ENCODE measurements at regions not wholly inside any gene's neighbourhood (a gene's known extent, or its start where the extent isn't known, plus 50 kb on each side); places are given as distances from the start of the nearest gene placed in this dataset.

- Mint-ChIP-seq H3K4me3 (no peak overlapping the region), H3K4me1 (peaks cover 2% of the 10 kb centered on the region)
- 80 to 83% methylated on average over 1 to 2 of the region's 2 CpGs for WGBS, 2 experiments (ENCODE audit: insufficient coverage in 1 of 2, insufficient read length in 1 of 2)
These were observed 170.7 kb upstream of the TP63 start for GRCh38 chr3:189460511-189460910.

GRCh38 chr3:189464799-189465198 lies 166.4 kb upstream of the TP63 start:
- peaks cover 3% of the 10 kb centered on the region for H3K4me1 ChIP-seq (ENCODE audit: control insufficient read depth, insufficient read depth, low read length)

More at GRCh38 chr3:189460511-189460910, 170.7 kb upstream of the TP63 start:
- H3K9me3 Mint-ChIP-seq: no peaks in the 10 kb centered on the region
- TF ChIP-seq CTCF (conservative IDR thresholded peaks at IDR 0.05): no peak
- H3K4me3 ChIP-seq (ENCODE audit: low read length): no peak overlapping the region
- no peaks in the 10 kb centered on the region for H3K27me3 Mint-ChIP-seq (ENCODE audit: insufficient read depth)
- no peaks in the 10 kb centered on the region for H3K36me3 ChIP-seq (ENCODE audit: control insufficient read depth, insufficient read depth, low read length)
- H3K36me3 Mint-ChIP-seq (ENCODE audit: low read depth): no peaks in the 10 kb centered on the region
- H3K4me1 ChIP-seq (ENCODE audit: control insufficient read depth, insufficient read depth, low read length): no peaks in the 10 kb centered on the region
- H3K27ac ChIP-seq (ENCODE audit: low read depth, low read length): no peak overlapping the region
- no peaks in the 10 kb centered on the region for H3K9me3 ChIP-seq (ENCODE audit: control insufficient read depth, low read length)
- no peaks in the 10 kb centered on the region for H3K27me3 ChIP-seq (ENCODE audit: control insufficient read depth, insufficient read depth, low read length, poor library complexity, severe bottlenecking)
- no peak overlapping the region for H3K9ac ChIP-seq (ENCODE audit: extremely low read depth, low read length, poor library complexity, severe bottlenecking)
- no peak overlapping the region for H3K27ac Mint-ChIP-seq
- no peak for DNase-seq

GRCh38 chr3:189466004-189466403 lies 165.2 kb upstream of the TP63 start:
- 95 to 100% methylated on average over 2 of the region's 2 CpGs for WGBS, 2 experiments (ENCODE audit: insufficient coverage in 1 of 2, insufficient read length in 1 of 2)
- no peaks in the 10 kb centered on the region for H3K27me3 Mint-ChIP-seq (ENCODE audit: insufficient read depth)
- H3K4me1 Mint-ChIP-seq: peaks cover 27% of the 10 kb centered on the region
- Histone ChIP-seq H3K36me3 (ENCODE audit: control insufficient read depth, insufficient read depth, low read length) (no peaks in the 10 kb centered on the region), H3K4me1 (ENCODE audit: control insufficient read depth, insufficient read depth, low read length) (peaks cover 8% of the 10 kb centered on the region), H3K4me3 (ENCODE audit: low read length) (no peak overlapping the region), H3K27me3 (ENCODE audit: control insufficient read depth, insufficient read depth, low read length, poor library complexity, severe bottlenecking) (no peaks in the 10 kb centered on the region), H3K27ac (ENCODE audit: low read depth, low read length) (no peak overlapping the region), H3K9me3 (ENCODE audit: control insufficient read depth, low read length) (no peaks in the 10 kb centered on the region), H3K9ac (ENCODE audit: extremely low read depth, low read length, poor library complexity, severe bottlenecking) (no peak overlapping the region)
- H3K9me3 Mint-ChIP-seq: no peaks in the 10 kb centered on the region
- TF ChIP-seq CTCF (conservative IDR thresholded peaks at IDR 0.05): no peak
- no peak overlapping the region for H3K4me3 Mint-ChIP-seq
- DNase-seq: no peak
- no peaks in the 10 kb centered on the region for H3K36me3 Mint-ChIP-seq (ENCODE audit: low read depth)
- H3K27ac Mint-ChIP-seq: no peak overlapping the region

More at GRCh38 chr3:189464799-189465198, 166.4 kb upstream of the TP63 start:
- no peak for TF ChIP-seq CTCF (conservative IDR thresholded peaks at IDR 0.05)
- 85% methylated on average over 2 of the region's 2 CpGs; no CpG with 5 or more reads in 1 of the 2 experiments for WGBS, 2 experiments (ENCODE audit: insufficient coverage in 1 of 2, insufficient read length in 1 of 2)
- Histone ChIP-seq H3K4me3 (ENCODE audit: low read length) (no peak overlapping the region), H3K27me3 (ENCODE audit: control insufficient read depth, insufficient read depth, low read length, poor library complexity, severe bottlenecking) (no peaks in the 10 kb centered on the region), H3K9me3 (ENCODE audit: control insufficient read depth, low read length) (no peaks in the 10 kb centered on the region), H3K36me3 (ENCODE audit: control insufficient read depth, insufficient read depth, low read length) (no peaks in the 10 kb centered on the region), H3K27ac (ENCODE audit: low read depth, low read length) (no peak overlapping the region), H3K9ac (ENCODE audit: extremely low read depth, low read length, poor library complexity, severe bottlenecking) (no peak overlapping the region)
- Mint-ChIP-seq H3K4me1 (peaks cover 15% of the 10 kb centered on the region), H3K36me3 (ENCODE audit: low read depth) (no peaks in the 10 kb centered on the region), H3K27ac (no peak overlapping the region), H3K9me3 (no peaks in the 10 kb centered on the region), H3K27me3 (ENCODE audit: insufficient read depth) (no peaks in the 10 kb centered on the region), H3K4me3 (no peak overlapping the region)
- DNase-seq: no peak

Data from endodermal cell (in vitro differentiated cells).